ENCODE measurements at regions not wholly inside any gene's neighbourhood (a gene's known extent, or its start where the extent isn't known, plus 50 kb on each side); places are given as distances from the start of the nearest gene placed in this dataset.

GRCh38 chr5:106880656-106881055 is 790.1 kb downstream of the EFNA5 start:
- DNase-seq (ENCODE audit: low spot score), result no peak

GRCh38 chr5:106877881-106878280 is 792.9 kb downstream of the EFNA5 start:
- no peak for DNase-seq (ENCODE audit: low spot score)

GRCh38 chr5:106876665-106877194 is 794.0 kb downstream of the EFNA5 start:
- DNase-seq (ENCODE audit: low spot score), result no peak

GRCh38 chr5:106876298-106876622 is 794.5 kb downstream of the EFNA5 start:
- no peak for DNase-seq (ENCODE audit: low spot score)

- DNase-seq (ENCODE audit: low spot score), result no peak
Measured at GRCh38 chr5:106875591-106876297, 795.0 kb downstream of the EFNA5 start.

GRCh38 chr5:106874974-106875373 is 795.8 kb downstream of the EFNA5 start:
- no peak for DNase-seq (ENCODE audit: low spot score)

GRCh38 chr5:106874531-106874930 is 796.2 kb downstream of the EFNA5 start:
- DNase-seq (ENCODE audit: low spot score), result no peak

- no peak for DNase-seq (ENCODE audit: low spot score)
Measured at GRCh38 chr5:106873568-106873967, 797.2 kb downstream of the EFNA5 start.

- no peak for DNase-seq (ENCODE audit: low spot score)
Measured at GRCh38 chr5:106865279-106865678, 805.5 kb downstream of the EFNA5 start.

GRCh38 chr5:106862450-106863193 is 808.1 kb downstream of the EFNA5 start:
- DNase-seq (ENCODE audit: low spot score), result no peak

- DNase-seq (ENCODE audit: low spot score), result no peak
Measured at GRCh38 chr5:106860398-106861044, 810.2 kb downstream of the EFNA5 start.

GRCh38 chr5:106858616-106859015 is 812.1 kb downstream of the EFNA5 start:
- no peak for DNase-seq (ENCODE audit: low spot score)

GRCh38 chr5:106854922-106855321 is 815.8 kb downstream of the EFNA5 start:
- no peak for DNase-seq (ENCODE audit: low spot score)

- DNase-seq (ENCODE audit: low spot score), result no peak
Measured at GRCh38 chr5:106854105-106854687, 816.5 kb downstream of the EFNA5 start.

- no peak for DNase-seq (ENCODE audit: low spot score)
Measured at GRCh38 chr5:106853266-106853665, 817.5 kb downstream of the EFNA5 start.

- no peak for DNase-seq (ENCODE audit: low spot score)
Measured at GRCh38 chr5:106849266-106849665, 821.5 kb downstream of the EFNA5 start.

GRCh38 chr5:106843812-106844416 is 826.8 kb downstream of the EFNA5 start:
- no peak for DNase-seq (ENCODE audit: low spot score)

- DNase-seq (ENCODE audit: low spot score), result no peak
Measured at GRCh38 chr5:106833517-106833916, 837.2 kb downstream of the EFNA5 start.

GRCh38 chr5:106827061-106827460 is 843.7 kb downstream of the EFNA5 start:
- DNase-seq (ENCODE audit: low spot score), result no peak

- DNase-seq (ENCODE audit: low spot score), result no peak
Measured at GRCh38 chr5:106825374-106825773, 845.4 kb downstream of the EFNA5 start.

GRCh38 chr5:106822851-106823250 is 847.9 kb downstream of the EFNA5 start:
- DNase-seq (ENCODE audit: low spot score), result no peak

GRCh38 chr5:106818552-106818951 is 852.2 kb downstream of the EFNA5 start:
- DNase-seq (ENCODE audit: low spot score), result no peak

Measured in ecto neural progenitor cell (in vitro differentiated cells).